ENCODE measurements at regions not wholly inside any gene's neighbourhood (a gene's known extent, or its start where the extent isn't known, plus 50 kb on each side); places are given as distances from the start of the nearest gene placed in this dataset.
"Not testable (repeated sequence)": the region's sequence is repeated elsewhere in the genome, so short reads cannot be mapped to it uniquely, and the experiment has no call there.

- no peak for TF ChIP-seq CTCF (IDR thresholded peaks at IDR 0.05)
- Histone ChIP-seq H3K4me3 (no peak overlapping the region), H3K27ac (no peak overlapping the region), H3K36me3 (no peaks in the 10 kb centered on the region), H3K9me3 (no peaks in the 10 kb centered on the region), H3K27me3 (no peaks in the 10 kb centered on the region), H3K4me1 (no peaks in the 10 kb centered on the region)
- DNase-seq (ENCODE audit: low spot score) = no peak
Observed at GRCh38 chr15:77897896-77898406, 179.6 kb downstream of the TBC1D2B start.

GRCh38 chr15:77897113-77897895 lies 180.2 kb downstream of the TBC1D2B start:
- H3K4me1 ChIP-seq; DNase-seq (ENCODE audit: low spot score); H3K9me3 ChIP-seq; H3K27me3 ChIP-seq; H3K27ac ChIP-seq; H3K36me3 ChIP-seq; H3K4me3 ChIP-seq: not testable (repeated sequence)

GRCh38 chr15:77896147-77897112 lies 181.1 kb downstream of the TBC1D2B start:
- H3K27ac ChIP-seq, H3K4me3 ChIP-seq: not testable (repeated sequence)

GRCh38 chr15:77895742-77896141 lies 181.8 kb downstream of the TBC1D2B start:
- no peak overlapping the region for H3K27ac ChIP-seq
- no peak for DNase-seq (ENCODE audit: low spot score)

More at GRCh38 chr15:77896147-77897112, 181.1 kb downstream of the TBC1D2B start:
- H3K4me1 ChIP-seq; DNase-seq (ENCODE audit: low spot score); H3K36me3 ChIP-seq; H3K27me3 ChIP-seq; H3K9me3 ChIP-seq: not testable (repeated sequence)

GRCh38 chr15:77895145-77895544 lies 182.4 kb downstream of the TBC1D2B start:
- DNase-seq (ENCODE audit: low spot score); H3K27ac ChIP-seq; H3K36me3 ChIP-seq; H3K27me3 ChIP-seq; H3K4me3 ChIP-seq; H3K9me3 ChIP-seq: not testable (repeated sequence)
- H3K4me1 ChIP-seq = peaks cover 0 to 13% of the 10 kb centered on the region in 2 donors

More at GRCh38 chr15:77895742-77896141, 181.8 kb downstream of the TBC1D2B start:
- Histone ChIP-seq H3K4me3 (no peak overlapping the region), H3K36me3 (no peaks in the 10 kb centered on the region), H3K27me3 (no peaks in the 10 kb centered on the region), H3K4me1 (peaks cover 0 to 9% of the 10 kb centered on the region in 2 donors), H3K9me3 (no peaks in the 10 kb centered on the region)
- TF ChIP-seq CTCF (IDR thresholded peaks at IDR 0.05) = no peak

GRCh38 chr15:77893671-77894640 lies 183.6 kb downstream of the TBC1D2B start:
- not testable (repeated sequence) for H3K36me3 ChIP-seq; H3K27ac ChIP-seq; H3K27me3 ChIP-seq; H3K9me3 ChIP-seq; DNase-seq (ENCODE audit: low spot score); H3K4me3 ChIP-seq
- H3K4me1 ChIP-seq = peaks cover 0 to 18% of the 10 kb centered on the region in 2 donors

GRCh38 chr15:77893246-77893645 lies 184.3 kb downstream of the TBC1D2B start:
- not testable (repeated sequence) for DNase-seq (ENCODE audit: low spot score); H3K9me3 ChIP-seq; H3K4me3 ChIP-seq; H3K27me3 ChIP-seq; H3K36me3 ChIP-seq; H3K27ac ChIP-seq
- H3K4me1 ChIP-seq = peaks cover 0 to 18% of the 10 kb centered on the region in 2 donors
